NCI-H1092 (cell line): ENCODE measurements at regions not wholly inside any gene's neighbourhood (a gene's known extent, or its start where the extent isn't known, plus 50 kb on each side); places are given as distances from the start of the nearest gene placed in this dataset.
A peak's percentile ranks its signal among the peaks of the same experiment; 100 is the strongest.
"Not testable (repeated sequence)": the region's sequence is repeated elsewhere in the genome, so short reads cannot be mapped to it uniquely, and the experiment has no call there.

ENCODE experiments used
- DNase-seq: peaks from one replicate; lab custom pipeline; 2025; lab: John Stamatoyannopoulos, UW

DNA sequence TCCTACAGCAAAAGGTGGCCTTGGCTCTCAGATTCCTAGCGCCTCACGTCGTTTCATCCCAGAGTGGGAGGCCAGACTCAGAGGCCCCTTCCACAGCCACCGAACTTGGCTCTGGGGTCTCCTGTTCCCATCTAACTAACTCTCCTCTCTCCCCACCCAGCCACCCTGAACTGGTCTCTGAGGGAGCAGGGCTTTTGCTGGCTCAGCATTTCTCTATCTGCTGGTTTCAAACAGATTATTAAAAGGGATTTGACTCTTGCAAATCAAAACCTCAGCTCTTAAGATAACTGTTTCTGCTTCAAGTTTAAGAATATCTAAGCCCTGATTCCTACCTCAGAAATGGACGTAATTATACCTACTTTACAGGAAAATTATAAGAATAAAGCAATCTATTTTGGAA lies 91.0 kb upstream of the ATP1B1 start:
- no peak for DNase-seq

DNA sequence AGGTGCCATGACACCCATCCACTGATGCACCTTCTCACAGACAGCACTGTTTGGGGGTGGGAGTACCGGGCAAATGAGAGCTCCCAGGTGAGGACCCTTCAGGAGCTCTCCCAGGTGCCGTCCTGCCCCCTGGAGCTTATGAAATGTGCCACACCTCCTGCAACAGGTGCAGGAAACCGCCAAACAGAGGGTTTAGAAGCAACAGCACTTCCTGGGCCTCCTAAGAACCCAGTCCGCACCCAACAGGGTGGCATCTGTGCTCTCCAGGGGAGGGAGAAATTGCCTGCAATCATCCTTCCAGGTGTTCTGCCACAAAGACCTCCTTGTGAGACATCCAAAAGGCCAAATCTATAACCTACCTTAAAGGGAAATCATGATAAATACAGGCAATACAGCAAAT lies 87.7 kb upstream of the ATP1B1 start:
- no peak for DNase-seq

DNA sequence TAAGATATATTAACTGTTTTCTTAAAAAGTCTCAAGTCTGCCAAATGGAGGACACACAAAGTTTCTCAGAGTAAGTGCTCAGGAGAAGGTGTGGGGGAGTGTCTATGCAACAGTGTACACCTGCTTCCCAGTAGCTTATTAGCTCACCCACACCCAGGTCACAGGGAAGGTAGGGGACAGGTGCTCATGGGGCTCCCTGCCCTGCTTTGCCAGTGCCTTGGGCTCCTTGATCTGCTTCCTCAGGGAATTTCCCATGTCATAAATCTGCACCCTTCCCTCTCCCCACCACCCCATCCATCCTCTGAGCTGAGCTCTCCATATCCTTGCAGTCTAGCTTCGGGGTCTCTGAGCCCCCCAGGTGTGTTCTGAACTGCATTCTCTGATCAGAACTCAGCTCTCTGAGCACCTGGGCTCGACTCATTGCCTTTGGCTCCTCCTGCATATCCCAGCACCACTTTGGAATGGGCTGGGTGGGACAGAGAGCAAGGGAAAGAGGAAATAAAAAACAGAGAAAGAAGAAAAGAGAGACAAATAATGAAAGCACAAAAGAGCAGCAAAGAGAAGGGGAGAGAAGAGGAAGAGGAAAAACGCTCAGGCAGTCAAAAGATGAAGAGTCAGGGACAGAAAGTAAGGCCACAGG lies 87.0 kb upstream of the ATP1B1 start:
- no peak for DNase-seq

DNA sequence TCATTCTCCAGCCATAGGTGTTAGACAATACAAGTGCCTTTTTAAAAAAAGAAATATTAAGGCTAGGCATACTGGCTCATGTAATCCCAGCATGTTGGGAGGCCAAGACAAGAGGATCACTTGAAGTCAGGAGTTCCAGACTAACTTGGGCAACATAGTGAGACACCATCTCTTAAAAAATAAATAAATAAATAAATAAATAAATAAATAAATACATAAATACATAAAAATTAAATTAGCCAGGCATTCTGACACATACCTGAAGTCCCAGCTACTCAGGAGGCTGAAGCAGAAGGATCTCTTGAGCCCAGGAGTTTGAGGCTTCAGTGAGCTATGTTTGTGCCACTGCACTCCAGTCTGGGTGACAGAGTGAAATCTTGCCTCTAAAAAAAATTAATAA lies 85.8 kb upstream of the ATP1B1 start:
- no peak for DNase-seq

DNA sequence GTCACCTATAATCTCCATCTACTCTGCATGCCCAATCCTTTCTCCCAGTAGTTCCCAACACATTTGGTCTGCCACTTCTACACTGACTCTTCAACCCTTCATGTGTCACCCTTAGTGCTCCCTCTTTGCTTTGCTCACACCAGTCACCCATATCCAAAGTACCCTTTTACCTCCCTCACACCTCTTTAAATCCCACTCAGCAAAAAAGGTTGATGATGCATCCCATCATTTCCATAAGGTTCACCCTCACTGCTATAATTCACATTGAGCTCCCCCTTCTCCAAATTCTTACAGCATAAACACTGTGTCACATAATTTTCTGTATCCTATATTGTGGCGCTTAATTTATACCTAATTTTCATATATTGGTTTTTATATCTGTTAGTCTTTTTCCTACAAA lies 83.8 kb upstream of the ATP1B1 start:
- DNase-seq, result no peak

DNA sequence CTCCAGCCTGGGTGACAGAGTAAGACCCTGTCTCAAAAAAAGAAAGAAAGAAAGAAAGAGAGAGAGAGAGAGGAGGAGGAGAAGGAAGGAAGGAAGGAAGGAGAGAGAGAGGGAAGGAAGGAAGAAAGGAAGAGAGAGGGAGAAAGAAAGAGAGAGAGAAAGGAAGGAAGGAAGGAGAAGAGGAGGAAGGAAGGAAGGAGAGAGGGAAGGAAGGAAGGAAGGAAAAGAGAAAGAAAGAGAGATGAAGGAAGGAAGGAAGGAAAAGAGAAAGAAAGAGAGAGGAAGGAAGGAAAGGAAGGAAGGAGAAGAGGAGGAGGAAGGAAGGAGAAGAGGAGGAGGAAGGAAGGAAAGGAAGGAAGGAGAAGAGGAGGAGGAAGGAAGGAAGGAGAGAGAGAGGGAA lies 82.2 kb upstream of the ATP1B1 start:
- no peak for DNase-seq

DNA sequence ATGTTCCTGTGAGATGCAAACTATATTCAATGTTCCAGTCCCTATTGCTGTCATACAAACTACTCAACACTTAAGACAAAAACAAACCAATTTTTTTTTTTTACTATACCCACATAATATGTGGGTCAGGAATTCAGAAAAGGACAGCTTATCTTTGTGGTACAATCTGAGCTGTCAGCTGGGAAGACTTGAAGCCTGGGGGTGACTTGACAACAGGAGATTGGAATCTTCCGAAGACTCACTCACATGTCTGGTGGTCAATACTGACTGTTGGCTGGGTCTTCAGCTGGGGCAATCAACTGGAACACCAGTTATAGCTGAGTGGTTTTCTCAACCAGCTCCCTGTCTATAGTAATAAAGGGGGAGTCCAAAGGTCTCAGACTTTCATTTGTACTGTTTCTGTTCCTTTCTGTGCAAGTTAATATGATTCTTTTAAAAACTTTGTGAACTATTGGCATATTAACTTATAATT lies 81.7 kb upstream of the ATP1B1 start:
- no peak for DNase-seq

DNA sequence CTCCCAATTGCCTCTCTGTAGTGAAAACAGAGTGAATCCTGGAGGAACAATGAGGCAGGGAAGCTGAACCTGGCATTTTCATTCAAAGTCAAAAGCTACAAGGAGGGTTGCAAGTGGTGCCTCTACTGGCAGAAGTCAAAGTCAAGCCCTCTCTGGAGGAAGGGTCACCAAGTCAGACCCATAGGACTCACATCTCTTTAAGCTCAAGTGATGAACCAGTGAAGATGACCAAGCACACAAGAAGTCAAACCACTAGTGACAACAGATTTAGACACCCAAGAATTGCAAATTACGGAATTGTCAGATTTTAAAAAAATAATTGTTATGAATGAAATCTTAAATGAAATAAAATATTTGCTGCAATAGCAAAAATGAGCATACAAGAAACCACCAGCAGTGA lies 81.1 kb upstream of the ATP1B1 start:
- DNase-seq, result no peak

DNA sequence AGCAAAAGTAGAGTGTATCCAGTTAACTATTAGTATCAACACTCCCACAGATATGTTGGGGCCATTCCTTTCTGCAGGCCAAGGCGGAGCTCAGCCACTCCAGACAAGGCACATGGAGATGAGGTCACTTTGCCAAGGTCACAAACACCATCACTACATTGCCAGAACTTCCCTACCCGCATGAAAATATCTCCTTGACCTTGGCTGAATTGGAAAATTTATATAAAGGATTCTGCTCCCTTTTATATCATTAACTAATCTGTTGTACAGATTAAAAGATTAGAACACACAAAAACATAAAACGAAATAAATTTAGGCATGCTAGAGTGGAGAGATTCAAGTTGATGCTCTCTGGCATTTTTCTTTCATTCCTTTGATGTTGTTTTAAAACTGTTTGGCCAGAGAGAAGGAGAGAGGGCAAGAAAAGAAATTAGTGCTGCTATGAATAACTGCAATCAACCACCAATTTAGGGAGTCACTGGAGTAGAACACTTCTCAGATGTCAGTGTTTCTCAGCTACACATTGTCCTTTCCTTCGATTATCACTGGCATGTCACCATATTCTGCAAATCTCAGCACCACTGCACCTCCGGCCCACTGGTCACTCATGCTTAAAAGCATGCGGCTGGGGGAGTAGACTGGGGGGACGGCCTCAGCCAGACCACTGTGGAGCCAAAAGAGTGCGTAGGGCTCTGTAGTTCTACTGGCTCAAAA lies 78.7 kb upstream of the ATP1B1 start:
- DNase-seq, result no peak

DNA sequence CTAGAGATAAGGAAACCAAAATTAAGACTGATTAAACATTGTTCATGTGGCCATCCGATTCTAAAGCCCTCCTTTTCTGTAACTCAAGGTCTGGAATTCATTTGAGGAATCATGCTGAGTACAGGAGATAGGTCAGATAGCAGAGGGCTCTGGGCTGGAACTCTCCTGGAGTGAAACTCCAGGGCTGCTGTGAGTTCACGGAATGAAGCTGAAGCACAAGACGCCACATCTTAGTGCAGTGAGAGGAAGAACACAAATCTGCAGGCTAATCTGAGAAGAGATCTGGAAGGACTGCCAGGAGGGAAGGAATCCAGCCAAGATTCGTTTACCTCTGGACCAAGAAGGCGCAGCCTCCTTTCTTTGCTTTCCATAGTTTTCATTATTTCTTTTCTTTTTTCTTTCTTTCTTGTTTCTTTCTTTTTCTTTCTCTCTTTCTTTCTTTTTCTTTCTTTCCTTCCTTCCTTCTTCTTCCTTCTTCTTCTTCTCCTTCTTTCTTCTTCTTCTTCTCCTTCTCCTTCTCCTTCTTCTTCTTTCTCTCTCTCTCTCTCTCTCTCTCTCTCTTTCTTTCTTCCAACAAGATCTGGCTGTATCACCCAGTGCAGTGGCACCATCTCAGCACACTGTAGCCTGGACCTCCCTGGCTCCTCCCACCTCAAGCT lies 74.8 kb upstream of the ATP1B1 start:
- no peak for DNase-seq

DNA sequence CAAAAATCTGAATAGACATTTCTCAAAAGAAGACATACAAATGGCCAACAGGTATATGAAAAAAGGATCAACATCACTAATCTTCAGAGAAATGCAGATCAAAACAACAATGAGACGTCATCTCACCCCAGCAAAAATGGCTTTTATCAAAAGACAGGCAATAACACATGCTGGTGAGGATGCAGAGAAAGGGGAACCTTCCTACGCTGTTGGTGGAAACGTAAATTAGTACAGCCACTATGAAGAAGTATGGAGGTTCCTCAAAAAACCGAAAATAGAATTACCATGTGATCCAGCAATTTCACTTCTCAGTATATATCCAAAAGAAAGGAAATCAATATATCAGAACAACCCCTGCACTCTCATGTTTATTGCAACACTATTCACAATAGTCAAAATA lies 65.1 kb upstream of the ATP1B1 start:
- no peak for DNase-seq

DNA sequence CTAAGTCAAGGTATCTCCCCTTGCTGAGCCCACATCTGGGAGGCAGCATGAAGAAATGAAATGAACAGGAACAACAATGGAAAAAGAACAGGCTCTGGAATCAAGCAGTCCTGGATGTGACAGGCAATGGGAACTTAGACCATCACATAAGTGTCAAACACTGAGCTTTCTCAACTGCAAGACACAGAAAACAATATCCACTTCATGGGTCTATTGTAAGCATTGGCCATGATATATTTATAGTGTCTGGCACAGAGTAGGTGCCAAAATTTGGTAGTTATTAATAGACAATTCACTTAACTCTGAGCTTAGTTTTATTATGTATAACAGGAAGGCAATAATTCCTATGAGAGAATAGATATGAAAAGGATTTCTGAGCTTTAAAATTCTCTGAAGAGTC lies 64.1 kb upstream of the ATP1B1 start:
- DNase-seq, result no peak

DNA sequence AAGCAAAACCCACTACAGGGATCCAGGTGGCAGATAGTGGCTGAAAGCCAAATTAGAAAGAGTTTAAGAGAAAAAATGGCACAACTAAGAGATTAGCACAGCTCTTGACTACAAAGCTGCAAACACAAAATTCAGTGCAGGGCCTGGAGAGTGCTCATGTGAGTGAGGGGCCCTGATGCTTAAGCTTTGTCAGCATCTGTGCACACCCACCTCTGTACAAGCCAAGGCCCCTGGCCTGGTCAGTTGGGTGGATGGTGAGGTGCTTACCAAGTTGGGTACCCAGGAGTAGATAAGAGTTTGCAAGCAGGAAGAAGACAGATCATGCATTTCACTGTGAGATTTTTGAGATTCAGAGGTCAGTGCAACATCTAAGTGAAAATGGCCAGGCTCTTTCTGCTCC lies 62.7 kb upstream of the ATP1B1 start:
- DNase-seq, result no peak

DNA sequence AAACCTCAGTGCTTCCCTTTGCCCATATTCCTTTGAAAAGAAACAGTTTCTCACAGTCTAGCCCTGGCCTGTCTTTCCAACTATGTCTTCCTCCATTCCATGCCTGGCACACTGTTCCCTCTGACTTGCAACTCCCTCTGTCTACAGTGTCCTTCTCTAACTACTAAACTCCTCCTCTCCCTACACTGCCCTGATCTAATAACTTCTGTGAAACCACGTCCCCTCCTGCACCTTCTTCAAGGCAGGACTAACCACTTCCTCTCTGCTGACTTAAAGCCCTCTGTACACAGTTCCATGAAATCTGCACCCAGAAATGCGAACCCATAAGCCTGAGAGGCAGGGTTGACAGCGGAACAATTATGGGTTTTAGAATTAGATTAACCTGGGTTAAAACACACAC lies 62.2 kb upstream of the ATP1B1 start:
- no peak for DNase-seq

DNA sequence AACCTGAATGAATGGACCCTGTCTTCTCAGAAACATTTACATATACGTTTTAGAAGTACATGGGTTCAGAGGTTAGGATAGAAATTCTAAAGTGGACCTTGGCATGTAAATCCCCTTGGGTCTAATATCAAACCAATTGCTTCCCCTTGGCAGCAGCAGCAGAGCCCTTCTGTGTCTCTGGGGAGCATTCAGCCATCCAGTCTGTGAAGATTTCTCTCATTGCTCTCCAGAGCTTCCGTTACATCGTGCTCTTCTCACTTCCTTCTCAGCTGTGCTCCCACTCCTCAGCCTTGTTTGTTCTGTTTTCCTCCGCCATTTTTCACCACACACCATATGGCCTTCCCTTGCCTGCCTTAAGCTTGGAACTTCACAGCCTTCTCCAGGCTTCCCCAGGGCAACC lies 61.5 kb upstream of the ATP1B1 start:
- DNase-seq, result peak; percentile 35

DNA sequence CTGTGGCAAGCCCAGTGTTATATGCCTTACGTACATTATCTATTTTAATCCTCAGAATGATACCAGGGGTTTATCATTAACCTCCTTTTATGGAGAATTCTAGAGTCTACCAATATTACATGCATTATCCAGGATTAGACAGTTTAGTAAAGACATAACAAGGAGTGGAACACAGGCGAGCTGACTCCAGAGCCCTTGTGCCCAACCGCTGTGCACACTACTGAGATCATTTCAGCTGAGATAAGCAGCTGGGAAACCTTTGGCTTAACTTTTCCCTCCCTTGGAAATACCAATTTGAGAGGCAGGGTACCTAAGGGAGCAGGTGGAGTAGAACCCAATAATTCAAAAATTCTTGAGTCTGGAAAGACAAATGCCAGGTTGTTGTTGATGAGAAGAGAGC lies 59.8 kb upstream of the ATP1B1 start:
- DNase-seq, result no peak

DNA sequence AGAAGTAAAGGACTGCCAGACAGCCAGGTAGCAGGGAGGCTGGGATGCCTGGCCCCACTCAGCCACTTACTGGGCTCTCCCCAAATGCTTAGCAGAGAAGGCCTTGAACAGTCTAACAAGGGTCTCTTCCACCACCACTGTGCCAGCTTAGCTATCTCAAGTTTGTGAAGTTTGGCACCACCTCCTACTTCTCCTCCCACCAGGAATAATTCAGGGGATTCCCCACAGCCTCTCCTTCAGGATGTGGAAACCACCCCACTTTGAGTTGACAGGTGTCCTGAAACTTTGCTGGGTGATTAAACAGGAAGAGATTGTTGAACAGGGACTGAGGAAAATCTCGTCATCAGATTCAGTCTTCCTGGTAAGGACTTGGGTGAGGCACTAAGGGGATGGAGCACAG lies 59.4 kb upstream of the ATP1B1 start:
- DNase-seq, result no peak

DNA sequence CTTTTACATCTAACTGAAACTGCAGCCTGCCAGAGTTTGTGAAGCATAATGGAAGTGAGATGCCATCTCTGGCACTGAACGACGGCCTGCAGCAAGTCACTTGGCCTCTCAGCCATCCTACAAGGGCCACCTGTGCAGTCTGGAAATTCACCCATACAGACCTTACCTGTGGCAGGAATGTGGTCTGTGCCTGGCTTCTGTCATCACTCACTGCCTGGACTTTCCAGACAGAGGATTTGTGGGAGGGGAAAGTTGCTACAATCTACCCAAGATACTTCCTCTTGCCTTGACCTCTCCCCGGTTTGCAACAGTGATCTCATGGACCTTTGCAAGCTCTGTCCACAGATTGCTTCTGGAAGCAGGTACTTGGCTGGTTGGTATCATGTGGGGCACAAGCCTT lies 58.4 kb upstream of the ATP1B1 start:
- DNase-seq, result no peak

DNA sequence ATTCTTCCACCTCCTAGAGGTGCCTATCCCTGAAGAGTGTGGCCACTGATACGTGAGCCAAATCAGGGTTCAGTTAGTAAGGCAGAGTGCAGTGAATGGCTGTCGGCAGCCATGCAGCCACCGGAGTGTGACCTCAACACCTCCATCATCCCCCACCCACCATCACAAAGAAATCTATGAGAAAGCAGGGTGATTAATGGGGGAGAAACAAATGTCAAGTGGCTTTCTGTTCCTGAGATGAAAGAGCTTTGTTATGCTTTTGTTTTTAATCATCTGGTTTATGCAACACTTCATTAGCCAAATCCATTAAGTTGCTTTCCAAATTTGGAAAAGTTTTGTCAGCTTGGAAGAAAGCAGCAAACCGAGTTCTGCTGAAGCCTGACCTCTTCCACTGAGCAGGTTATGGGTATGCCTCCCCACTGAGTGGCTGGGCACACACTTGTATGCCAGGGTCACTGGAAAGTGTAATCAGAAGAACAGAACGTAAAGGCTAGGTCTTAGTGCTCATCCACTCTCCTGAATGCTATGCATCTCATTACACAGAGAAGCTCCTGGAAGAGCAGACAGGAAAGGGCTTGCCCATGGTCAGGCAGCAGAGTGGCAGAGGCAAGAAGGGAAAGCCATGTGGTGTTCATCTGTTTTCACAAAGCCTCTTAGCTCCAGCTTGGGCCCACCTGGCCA lies 57.1 kb upstream of the ATP1B1 start:
- DNase-seq, result no peak

DNA sequence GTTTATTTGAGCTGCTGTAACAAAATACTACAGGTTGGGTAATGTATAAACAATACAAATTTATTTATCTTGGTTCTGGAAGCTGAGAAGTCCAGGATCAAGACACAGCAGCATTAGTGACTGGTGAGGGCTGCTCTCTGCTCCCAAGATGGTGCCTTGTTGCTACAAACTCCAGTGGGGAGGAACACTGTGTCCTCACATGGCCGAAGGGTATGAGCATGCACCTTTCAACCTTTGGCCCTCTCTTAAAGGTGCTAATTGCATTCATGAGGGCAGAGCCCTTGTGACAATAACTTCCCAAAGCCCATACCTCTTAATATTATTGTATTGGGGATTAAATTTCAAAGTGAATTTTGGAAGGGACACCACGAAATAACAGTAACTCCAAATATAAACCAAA lies 55.3 kb upstream of the ATP1B1 start:
- no peak for DNase-seq

DNA sequence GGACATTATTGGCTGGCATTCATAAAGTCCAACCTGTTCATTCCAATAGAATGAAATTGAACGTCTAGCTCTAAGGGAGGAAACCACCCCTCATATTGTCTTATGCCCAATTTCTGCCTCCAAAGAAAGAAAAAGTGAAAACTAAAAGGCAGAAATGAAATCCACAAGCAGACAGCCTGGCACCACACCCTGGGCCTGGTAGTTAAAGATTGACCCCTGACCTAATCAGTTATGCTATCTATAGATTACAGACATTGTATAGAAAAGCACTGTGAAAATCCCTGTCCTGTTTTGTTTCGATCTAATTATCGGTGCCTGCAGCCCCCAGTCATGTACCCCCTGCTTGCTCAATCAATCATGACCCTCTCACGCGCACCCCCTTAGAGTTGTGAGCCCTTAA lies 54.3 kb upstream of the ATP1B1 start:
- DNase-seq, result not testable (repeated sequence)

DNA sequence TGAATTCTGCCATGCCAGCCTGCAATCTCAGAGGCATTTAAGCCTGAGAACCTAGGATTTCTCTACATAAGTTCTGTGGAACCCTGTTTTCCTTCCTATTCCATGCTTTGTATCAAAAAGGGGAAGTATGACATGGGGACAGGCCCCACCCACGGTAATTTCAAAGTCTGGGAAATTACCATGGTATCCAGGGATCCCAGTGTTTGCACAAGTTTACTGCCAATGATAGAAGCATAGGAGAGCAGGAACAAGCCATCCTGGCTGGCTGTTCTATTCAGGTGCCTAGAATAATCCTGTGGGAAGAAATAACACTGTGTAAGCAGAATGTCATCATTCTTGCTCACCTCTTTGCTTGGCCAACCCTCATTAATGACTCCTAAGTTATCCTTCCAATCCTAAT lies 53.8 kb upstream of the ATP1B1 start:
- no peak for DNase-seq

DNA sequence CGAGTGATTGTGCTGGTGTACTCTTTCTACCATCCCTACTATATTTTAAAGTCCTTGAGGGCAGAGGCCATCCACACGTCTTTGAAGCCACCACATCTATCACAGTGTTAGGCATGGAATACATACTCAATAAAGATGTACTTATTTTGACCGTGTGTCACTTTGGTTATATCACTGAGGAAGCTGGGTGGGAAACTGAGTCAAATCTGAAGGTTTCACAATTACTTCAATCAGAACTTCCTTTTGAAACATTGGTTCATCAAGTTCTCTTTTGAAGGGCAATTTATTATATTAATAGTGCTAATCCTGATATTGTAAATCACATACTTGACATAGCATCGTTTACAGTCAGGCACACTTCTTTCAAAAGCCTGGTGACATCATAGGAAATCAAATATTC lies 53.3 kb upstream of the ATP1B1 start:
- DNase-seq, result no peak
